SK-N-SH (cell line): ENCODE measurements at regions not wholly inside any gene's neighbourhood (a gene's known extent, or its start where the extent isn't known, plus 50 kb on each side); places are given as distances from the start of the nearest gene placed in this dataset.

Experiments used
- CTCF ChIA-PET: fragments of 300-600, 350-600 bp; formaldehyde crosslinking; extraction: SDS; loops from one replicate; lab custom pipeline; 2021; lab: Yijun Ruan, JAX
- POLR2A ChIA-PET: fragments of 350-600 bp; sonication (Branson Sonifier 250); formaldehyde crosslinking; extraction: SDS; loops from one replicate; lab custom pipeline; 2020; ENCODE audit warnings: antibody characterized with exemption, inconsistent platforms; lab: Yijun Ruan, JAX
- DNase-seq: peaks from one replicate; pipeline ENCODE4 v3.0.0; 2012
- H2AFZ ChIP-seq: fragments of 200-600 bp; sonication (generic); 2 replicates; pipeline ENCODE4 v1.8.1; 2016; ENCODE audit warnings: antibody characterized with exemption, mild to moderate bottlenecking, low read depth
- H3F3A ChIP-seq: fragments of 200-600 bp; sonication (generic); replicated peaks from 2 replicates; pipeline ENCODE3; 2016; ENCODE audit warnings: antibody characterized with exemption, mild to moderate bottlenecking; ENCODE audit not compliant: insufficient read depth
- H3K27ac ChIP-seq, 2 experiments: fragments of 200-500 bp in 1 of 2; fragments of 200-600 bp in 1 of 2; sonication (Bioruptor generic) in 1 of 2; sonication (generic), shearing (Covaris generic) in 1 of 2; 2 replicates each; pipeline versions ENCODE4 v1.5.1 to v1.6.1; 2014 to 2016; ENCODE audit warnings: low read depth in 2 of 2, inconsistent platforms in 1 of 2, low read length in 1 of 2, mild to moderate bottlenecking in 1 of 2, mixed read lengths in 1 of 2
- H3K27me3 ChIP-seq: fragments of 200-600 bp; sonication (generic), shearing (Covaris generic); 2 replicates; pipeline ENCODE4 v1.6.1; 2016; ENCODE audit warnings: mixed run types; ENCODE audit not compliant: insufficient read depth
- H3K36me3 ChIP-seq, 2 experiments: fragments of 200-500 bp in 1 of 2; fragments of 200-600 bp in 1 of 2; sonication (Bioruptor generic) in 1 of 2; sonication (generic) in 1 of 2; replicated peaks in 1 of 2; 2 replicates each; pipeline versions ENCODE3 to v1.5.1; 2014 to 2016; ENCODE audit warnings: low read length in 1 of 2, mild to moderate bottlenecking in 1 of 2; ENCODE audit not compliant: insufficient read depth in 2 of 2, control insufficient read depth in 1 of 2
- H3K4me1 ChIP-seq, 2 experiments: fragments of 200-500 bp in 1 of 2; fragments of 200-600 bp in 1 of 2; sonication (Bioruptor generic) in 1 of 2; sonication (generic), shearing (Covaris generic) in 1 of 2; 2 replicates each; pipeline versions ENCODE4 v1.5.1 to v1.6.1; 2014 to 2016; ENCODE audit warnings: low read depth in 1 of 2, low read length in 1 of 2, mixed run types in 1 of 2; ENCODE audit not compliant: insufficient read depth in 2 of 2, control insufficient read depth in 1 of 2
- H3K4me2 ChIP-seq: fragments of 200-600 bp; sonication (generic), shearing (Covaris generic); 2 replicates; pipeline ENCODE4 v1.6.1; 2017; ENCODE audit warnings: mixed run types
- H3K4me3 ChIP-seq, 2 experiments: fragments of 200-500 bp in 1 of 2; fragments of 200-600 bp in 1 of 2; sonication (Bioruptor generic) in 1 of 2; sonication (generic), shearing (Covaris generic) in 1 of 2; 2 replicates each; pipeline versions ENCODE4 v1.5.1 to v1.8.1; 2014 to 2016; ENCODE audit warnings: low read depth in 2 of 2, inconsistent platforms in 1 of 2, low read length in 1 of 2, mild to moderate bottlenecking in 1 of 2, mixed read lengths in 1 of 2, moderate library complexity in 1 of 2
- H3K79me2 ChIP-seq: fragments of 200-600 bp; sonication (generic); 2 replicates; pipeline ENCODE4 v1.8.1; 2017; ENCODE audit warnings: mild to moderate bottlenecking; ENCODE audit not compliant: insufficient read depth
- H3K9ac ChIP-seq: fragments of 200-600 bp; sonication (generic); 2 replicates; pipeline ENCODE4 v1.6.1; 2017; ENCODE audit warnings: mixed run types
- H3K9me2 ChIP-seq: fragments of 200-600 bp; sonication (generic); 2 replicates; pipeline ENCODE4 v1.6.1; 2017; ENCODE audit warnings: mixed run types
- H3K9me3 ChIP-seq: fragments of 200-600 bp; sonication (generic); 2 replicates; pipeline ENCODE4 v1.6.1; 2017; ENCODE audit warnings: mixed run types, mild to moderate bottlenecking, moderate library complexity
- H4K20me1 ChIP-seq: fragments of 200-600 bp; sonication (generic); 2 replicates; pipeline ENCODE4 v1.6.1; 2017; ENCODE audit warnings: mild to moderate bottlenecking, mixed run types; ENCODE audit not compliant: insufficient read depth
- FOXJ3 ChIP-seq: sonication (generic); formaldehyde crosslinking; IDR thresholded peaks from 2 replicates; pipeline ENCODE4 v1.5.1; 2020; ENCODE audit warnings: mild to moderate bottlenecking, missing genetic modification reagents
- GABPA ChIP-seq: IDR thresholded peaks from 2 replicates; pipeline ENCODE4 v1.4.0; 2012; ENCODE audit warnings: low read depth, mild to moderate bottlenecking
- GATA2 ChIP-seq: sonication (generic); formaldehyde crosslinking; IDR thresholded peaks from 2 replicates; pipeline ENCODE4 v1.5.0; 2020; ENCODE audit warnings: mild to moderate bottlenecking, missing genetic modification reagents
- IRF3 ChIP-seq: fragments of 150-350 bp; IDR thresholded peaks from 2 replicates; pipeline ENCODE4 v1.6.1; 2016; ENCODE audit warnings: mild to moderate bottlenecking, low read depth, low read length
- MAX ChIP-seq: IDR thresholded peaks from 2 replicates; pipeline ENCODE4 v1.4.0; 2012; ENCODE audit warnings: low read depth
- MEF2A ChIP-seq: IDR thresholded peaks from 2 replicates; pipeline ENCODE4 v1.4.0; 2012; ENCODE audit warnings: low read depth, borderline replicate concordance
- NFIC ChIP-seq: IDR thresholded peaks from 2 replicates; pipeline ENCODE4 v1.4.0; 2012; ENCODE audit warnings: borderline replicate concordance
- RAD21 ChIP-seq: IDR thresholded peaks from 2 replicates; pipeline ENCODE4 v1.6.1; 2012; ENCODE audit warnings: mild to moderate bottlenecking, low read length
- RCOR1 ChIP-seq: fragments of 150-350 bp; IDR thresholded peaks from 2 replicates; pipeline ENCODE4 v1.6.1; 2017; ENCODE audit warnings: antibody characterized with exemption, low read length
- RFX5 ChIP-seq: IDR thresholded peaks from 2 replicates; pipeline ENCODE4 v1.6.1; 2012; ENCODE audit warnings: mild to moderate bottlenecking, improper control_type of control experiment, low read length
- RXRA ChIP-seq: IDR thresholded peaks from 2 replicates; pipeline ENCODE4 v1.4.0; 2012; ENCODE audit warnings: low read depth, mild to moderate bottlenecking, borderline replicate concordance
- SIN3A ChIP-seq: IDR thresholded peaks from 2 replicates; pipeline ENCODE4 v1.6.1; 2012; ENCODE audit warnings: low read depth, mild to moderate bottlenecking, low read length, moderate library complexity, borderline replicate concordance
- YY1 ChIP-seq: IDR thresholded peaks from 2 replicates; pipeline ENCODE4 v1.4.0; 2012; ENCODE audit warnings: low read depth, mild to moderate bottlenecking
- WGBS: methylation state at CpG from one replicate; pipeline ENCODE4 v1.1.6; 2017; ENCODE audit warnings: low lambda C conversion rate; 5-methylcytosine and 5-hydroxymethylcytosine counted together
- TF ChIP-seq, protein P1 (sequence below): IDR thresholded peaks from 2 replicates; pipeline ENCODE4 v1.6.1; 2012; ENCODE audit warnings: mild to moderate bottlenecking, low read depth, low read length, moderate library complexity
- TF ChIP-seq, protein P2 (sequence below): fragments of 200-600 bp; sonication (generic); IDR thresholded peaks from 2 replicates; pipeline ENCODE4 v1.6.1; 2017; ENCODE audit warnings: antibody characterized with exemption, mild to moderate bottlenecking, moderate library complexity

- Histone ChIP-seq H3K4me1 (peaks cover 0 to under 1% of the 10 kb centered on the region in 2 experiments; a peak in 1 of 4 replicates), H3K9ac (no peak overlapping the region), H3K27ac (no peak overlapping the region), H3K79me2 (no peaks in the 10 kb centered on the region), H3K9me2 (no peaks in the 10 kb centered on the region), H2AFZ (no peak overlapping the region), H3K9me3 (no peaks in the 10 kb centered on the region), H3K36me3 (no peaks in the 10 kb centered on the region), H3F3A (no peaks in the 10 kb centered on the region), H4K20me1 (no peaks in the 10 kb centered on the region), H3K27me3 (no peaks in the 10 kb centered on the region), H3K4me2 (no peak overlapping the region), H3K4me3 (no peak overlapping the region)
- DNase-seq: no peak
- 65% methylated on average over 2 of the region's 2 CpGs for WGBS
- TF ChIP-seq YY1: no peak
- TF ChIP-seq RCOR1: no peak
- TF ChIP-seq NFIC: no peak
- TF ChIP-seq FOXJ3: no peak
- no peak for TF ChIP-seq SIN3A
- TF ChIP-seq, protein P1, sequence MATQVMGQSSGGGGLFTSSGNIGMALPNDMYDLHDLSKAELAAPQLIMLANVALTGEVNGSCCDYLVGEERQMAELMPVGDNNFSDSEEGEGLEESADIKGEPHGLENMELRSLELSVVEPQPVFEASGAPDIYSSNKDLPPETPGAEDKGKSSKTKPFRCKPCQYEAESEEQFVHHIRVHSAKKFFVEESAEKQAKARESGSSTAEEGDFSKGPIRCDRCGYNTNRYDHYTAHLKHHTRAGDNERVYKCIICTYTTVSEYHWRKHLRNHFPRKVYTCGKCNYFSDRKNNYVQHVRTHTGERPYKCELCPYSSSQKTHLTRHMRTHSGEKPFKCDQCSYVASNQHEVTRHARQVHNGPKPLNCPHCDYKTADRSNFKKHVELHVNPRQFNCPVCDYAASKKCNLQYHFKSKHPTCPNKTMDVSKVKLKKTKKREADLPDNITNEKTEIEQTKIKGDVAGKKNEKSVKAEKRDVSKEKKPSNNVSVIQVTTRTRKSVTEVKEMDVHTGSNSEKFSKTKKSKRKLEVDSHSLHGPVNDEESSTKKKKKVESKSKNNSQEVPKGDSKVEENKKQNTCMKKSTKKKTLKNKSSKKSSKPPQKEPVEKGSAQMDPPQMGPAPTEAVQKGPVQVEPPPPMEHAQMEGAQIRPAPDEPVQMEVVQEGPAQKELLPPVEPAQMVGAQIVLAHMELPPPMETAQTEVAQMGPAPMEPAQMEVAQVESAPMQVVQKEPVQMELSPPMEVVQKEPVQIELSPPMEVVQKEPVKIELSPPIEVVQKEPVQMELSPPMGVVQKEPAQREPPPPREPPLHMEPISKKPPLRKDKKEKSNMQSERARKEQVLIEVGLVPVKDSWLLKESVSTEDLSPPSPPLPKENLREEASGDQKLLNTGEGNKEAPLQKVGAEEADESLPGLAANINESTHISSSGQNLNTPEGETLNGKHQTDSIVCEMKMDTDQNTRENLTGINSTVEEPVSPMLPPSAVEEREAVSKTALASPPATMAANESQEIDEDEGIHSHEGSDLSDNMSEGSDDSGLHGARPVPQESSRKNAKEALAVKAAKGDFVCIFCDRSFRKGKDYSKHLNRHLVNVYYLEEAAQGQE: no peak
- TF ChIP-seq IRF3: no peak
- TF ChIP-seq, protein P2, sequence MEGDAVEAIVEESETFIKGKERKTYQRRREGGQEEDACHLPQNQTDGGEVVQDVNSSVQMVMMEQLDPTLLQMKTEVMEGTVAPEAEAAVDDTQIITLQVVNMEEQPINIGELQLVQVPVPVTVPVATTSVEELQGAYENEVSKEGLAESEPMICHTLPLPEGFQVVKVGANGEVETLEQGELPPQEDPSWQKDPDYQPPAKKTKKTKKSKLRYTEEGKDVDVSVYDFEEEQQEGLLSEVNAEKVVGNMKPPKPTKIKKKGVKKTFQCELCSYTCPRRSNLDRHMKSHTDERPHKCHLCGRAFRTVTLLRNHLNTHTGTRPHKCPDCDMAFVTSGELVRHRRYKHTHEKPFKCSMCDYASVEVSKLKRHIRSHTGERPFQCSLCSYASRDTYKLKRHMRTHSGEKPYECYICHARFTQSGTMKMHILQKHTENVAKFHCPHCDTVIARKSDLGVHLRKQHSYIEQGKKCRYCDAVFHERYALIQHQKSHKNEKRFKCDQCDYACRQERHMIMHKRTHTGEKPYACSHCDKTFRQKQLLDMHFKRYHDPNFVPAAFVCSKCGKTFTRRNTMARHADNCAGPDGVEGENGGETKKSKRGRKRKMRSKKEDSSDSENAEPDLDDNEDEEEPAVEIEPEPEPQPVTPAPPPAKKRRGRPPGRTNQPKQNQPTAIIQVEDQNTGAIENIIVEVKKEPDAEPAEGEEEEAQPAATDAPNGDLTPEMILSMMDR: no peak
- TF ChIP-seq MEF2A: no peak
- TF ChIP-seq MAX: no peak
- no peak for TF ChIP-seq GATA2 (CRISPR knock-in tag)
- no peak for TF ChIP-seq GABPA
- no peak for TF ChIP-seq RFX5
- TF ChIP-seq RAD21: no peak
- no peak for TF ChIP-seq RXRA
- CTCF ChIA-PET: interaction anchor here (2.1 kb wide), 1 partner anchor 11 kb away, joined by 5 read pairs; no protein-coding TSS in a partner anchor
- POLR2A ChIA-PET: no interaction called here
Measured at GRCh38 chr12:67501362-67501761, 147.2 kb upstream of the DYRK2 start.
